ENCODE measurements at regions not wholly inside any gene's neighbourhood (a gene's known extent, or its start where the extent isn't known, plus 50 kb on each side); places are given as distances from the start of the nearest gene placed in this dataset.
"Not testable (repeated sequence)": the region's sequence is repeated elsewhere in the genome, so short reads cannot be mapped to it uniquely, and the experiment has no call there.

DNA sequence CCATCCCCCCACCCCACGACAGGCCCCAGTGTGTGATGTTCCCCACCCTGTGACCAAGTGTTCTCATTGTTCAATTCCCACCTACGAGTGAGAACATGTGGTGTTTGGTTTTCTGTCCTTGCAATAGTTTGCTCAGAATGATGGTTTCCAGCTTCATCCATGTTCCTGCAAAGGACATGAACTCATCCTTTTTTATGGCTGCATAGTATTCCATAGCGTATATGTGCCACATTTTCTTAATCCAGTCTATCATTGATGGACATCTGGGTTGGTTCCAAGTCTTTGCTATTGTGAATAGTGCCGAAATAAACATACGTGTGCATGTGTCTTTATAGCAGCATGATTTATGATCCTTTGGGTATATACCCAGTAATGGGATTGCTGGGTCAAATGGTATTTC is 132.5 kb downstream of the EBLN2 start:
- TF ChIP-seq, protein P1, sequence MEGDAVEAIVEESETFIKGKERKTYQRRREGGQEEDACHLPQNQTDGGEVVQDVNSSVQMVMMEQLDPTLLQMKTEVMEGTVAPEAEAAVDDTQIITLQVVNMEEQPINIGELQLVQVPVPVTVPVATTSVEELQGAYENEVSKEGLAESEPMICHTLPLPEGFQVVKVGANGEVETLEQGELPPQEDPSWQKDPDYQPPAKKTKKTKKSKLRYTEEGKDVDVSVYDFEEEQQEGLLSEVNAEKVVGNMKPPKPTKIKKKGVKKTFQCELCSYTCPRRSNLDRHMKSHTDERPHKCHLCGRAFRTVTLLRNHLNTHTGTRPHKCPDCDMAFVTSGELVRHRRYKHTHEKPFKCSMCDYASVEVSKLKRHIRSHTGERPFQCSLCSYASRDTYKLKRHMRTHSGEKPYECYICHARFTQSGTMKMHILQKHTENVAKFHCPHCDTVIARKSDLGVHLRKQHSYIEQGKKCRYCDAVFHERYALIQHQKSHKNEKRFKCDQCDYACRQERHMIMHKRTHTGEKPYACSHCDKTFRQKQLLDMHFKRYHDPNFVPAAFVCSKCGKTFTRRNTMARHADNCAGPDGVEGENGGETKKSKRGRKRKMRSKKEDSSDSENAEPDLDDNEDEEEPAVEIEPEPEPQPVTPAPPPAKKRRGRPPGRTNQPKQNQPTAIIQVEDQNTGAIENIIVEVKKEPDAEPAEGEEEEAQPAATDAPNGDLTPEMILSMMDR (IDR thresholded peaks at IDR 0.05) = not testable (repeated sequence)
- not testable (repeated sequence) for TF ChIP-seq ATOH8 (CRISPR knock-in tag; IDR thresholded peaks at IDR 0.05; ENCODE audit: low read depth); ZFP36 (IDR thresholded peaks at IDR 0.05; ENCODE audit: borderline replicate concordance, partially characterized antibody); RFX5 (IDR thresholded peaks at IDR 0.05); CEBPB (IDR thresholded peaks at IDR 0.05); EP300 (IDR thresholded peaks at IDR 0.05)

All from A549 (cell line).